ENCODE measurements at regions not wholly inside any gene's neighbourhood (a gene's known extent, or its start where the extent isn't known, plus 50 kb on each side); places are given as distances from the start of the nearest gene placed in this dataset.

DNA sequence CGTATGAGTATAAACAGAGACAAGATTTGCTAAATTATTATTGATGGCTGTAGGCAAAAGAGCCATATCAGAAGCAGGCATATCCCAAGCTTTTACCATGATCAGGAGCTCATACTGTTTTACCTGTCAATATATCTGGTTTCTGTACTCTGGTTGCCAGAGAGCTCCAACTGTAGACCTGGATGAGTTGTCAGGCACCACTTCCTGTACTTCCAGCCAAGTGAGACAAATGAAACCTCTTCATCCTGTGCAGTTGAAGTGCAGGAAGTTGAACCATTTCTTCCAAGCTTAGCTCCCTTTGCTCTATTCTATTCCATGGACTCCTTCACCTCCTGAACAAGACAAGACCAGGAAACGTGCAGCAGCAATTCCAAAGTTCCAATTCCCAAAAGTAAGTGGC lies 115.6 kb downstream of the ZNF281 start:
- no peak overlapping the region for H3K27ac ChIP-seq
- TF ChIP-seq, protein P1, sequence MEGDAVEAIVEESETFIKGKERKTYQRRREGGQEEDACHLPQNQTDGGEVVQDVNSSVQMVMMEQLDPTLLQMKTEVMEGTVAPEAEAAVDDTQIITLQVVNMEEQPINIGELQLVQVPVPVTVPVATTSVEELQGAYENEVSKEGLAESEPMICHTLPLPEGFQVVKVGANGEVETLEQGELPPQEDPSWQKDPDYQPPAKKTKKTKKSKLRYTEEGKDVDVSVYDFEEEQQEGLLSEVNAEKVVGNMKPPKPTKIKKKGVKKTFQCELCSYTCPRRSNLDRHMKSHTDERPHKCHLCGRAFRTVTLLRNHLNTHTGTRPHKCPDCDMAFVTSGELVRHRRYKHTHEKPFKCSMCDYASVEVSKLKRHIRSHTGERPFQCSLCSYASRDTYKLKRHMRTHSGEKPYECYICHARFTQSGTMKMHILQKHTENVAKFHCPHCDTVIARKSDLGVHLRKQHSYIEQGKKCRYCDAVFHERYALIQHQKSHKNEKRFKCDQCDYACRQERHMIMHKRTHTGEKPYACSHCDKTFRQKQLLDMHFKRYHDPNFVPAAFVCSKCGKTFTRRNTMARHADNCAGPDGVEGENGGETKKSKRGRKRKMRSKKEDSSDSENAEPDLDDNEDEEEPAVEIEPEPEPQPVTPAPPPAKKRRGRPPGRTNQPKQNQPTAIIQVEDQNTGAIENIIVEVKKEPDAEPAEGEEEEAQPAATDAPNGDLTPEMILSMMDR (IDR thresholded peaks at IDR 0.05) = no peak
- intact Hi-C loops (cut with DNase I) = no loop called here
- no peaks in the 10 kb centered on the region for H3K36me3 ChIP-seq
- ATAC-seq (no peak), DNase-seq (no peak)
- no peaks in the 10 kb centered on the region for H3K9me3 ChIP-seq
- no peaks in the 10 kb centered on the region for H3K4me1 ChIP-seq
- H3K27me3 ChIP-seq = peaks cover 0 to under 1% (median 0%) of the 10 kb centered on the region in 7 donors
- H3K4me3 ChIP-seq = no peak overlapping the region
- 74 to 77% methylated on average over 2 of the region's 2 CpGs for WGBS, 2 donors

DNA sequence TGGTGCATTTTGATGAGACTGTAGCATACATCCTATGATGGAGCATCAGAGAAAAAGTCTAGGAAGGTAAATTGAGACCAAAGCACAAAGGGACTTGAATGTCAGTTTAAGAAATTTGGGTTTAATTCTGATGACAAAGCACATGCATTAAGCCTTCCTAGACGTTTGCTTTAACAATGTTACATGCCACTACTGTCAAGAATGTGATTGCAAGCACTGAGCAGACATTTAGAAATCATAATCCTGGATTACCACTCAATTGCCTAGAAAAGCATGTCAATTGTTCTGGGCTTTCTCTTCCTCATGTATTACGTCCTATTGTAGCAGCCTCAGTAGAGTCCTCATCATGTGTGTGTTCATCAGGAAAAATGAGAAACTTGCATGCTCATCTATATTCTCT lies 117.1 kb downstream of the ZNF281 start:
- no peaks in the 10 kb centered on the region for H3K27me3 ChIP-seq
- DNase-seq (no peak), ATAC-seq (no peak)
- H3K36me3 ChIP-seq = no peaks in the 10 kb centered on the region
- H3K4me1 ChIP-seq = no peaks in the 10 kb centered on the region
- TF ChIP-seq, protein P1 (IDR thresholded peaks at IDR 0.05) = no peak
- H3K4me3 ChIP-seq = no peak overlapping the region
- H3K9me3 ChIP-seq = no peaks in the 10 kb centered on the region
- WGBS, 2 donors = 50 to 55% methylated on average over 2 of the region's 2 CpGs
- intact Hi-C loops (cut with DNase I) = no loop called here
- no peak overlapping the region for H3K27ac ChIP-seq

DNA sequence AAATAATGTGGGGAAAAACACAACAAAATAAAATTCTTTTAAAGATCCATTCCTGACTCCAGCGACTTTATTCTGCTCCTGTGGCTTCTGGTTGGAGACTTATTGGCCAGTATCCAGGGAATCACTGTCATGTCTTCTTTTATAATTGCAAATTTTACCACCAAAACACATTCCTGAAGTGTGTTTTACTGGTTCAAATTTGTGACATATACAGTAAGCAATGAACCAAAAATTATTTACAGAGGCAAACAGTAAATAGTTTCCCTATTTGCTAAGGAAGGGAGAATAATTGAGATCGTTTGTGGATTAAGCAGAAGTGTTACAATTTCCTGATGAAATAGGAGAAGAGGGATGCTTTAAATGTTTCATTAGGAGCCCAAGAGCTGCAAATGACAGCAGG lies 118.7 kb downstream of the ZNF281 start:
- 62 to 63% methylated on average over 2 of the region's 2 CpGs for WGBS, 2 donors
- intact Hi-C loops (cut with DNase I) = no loop called here

DNA sequence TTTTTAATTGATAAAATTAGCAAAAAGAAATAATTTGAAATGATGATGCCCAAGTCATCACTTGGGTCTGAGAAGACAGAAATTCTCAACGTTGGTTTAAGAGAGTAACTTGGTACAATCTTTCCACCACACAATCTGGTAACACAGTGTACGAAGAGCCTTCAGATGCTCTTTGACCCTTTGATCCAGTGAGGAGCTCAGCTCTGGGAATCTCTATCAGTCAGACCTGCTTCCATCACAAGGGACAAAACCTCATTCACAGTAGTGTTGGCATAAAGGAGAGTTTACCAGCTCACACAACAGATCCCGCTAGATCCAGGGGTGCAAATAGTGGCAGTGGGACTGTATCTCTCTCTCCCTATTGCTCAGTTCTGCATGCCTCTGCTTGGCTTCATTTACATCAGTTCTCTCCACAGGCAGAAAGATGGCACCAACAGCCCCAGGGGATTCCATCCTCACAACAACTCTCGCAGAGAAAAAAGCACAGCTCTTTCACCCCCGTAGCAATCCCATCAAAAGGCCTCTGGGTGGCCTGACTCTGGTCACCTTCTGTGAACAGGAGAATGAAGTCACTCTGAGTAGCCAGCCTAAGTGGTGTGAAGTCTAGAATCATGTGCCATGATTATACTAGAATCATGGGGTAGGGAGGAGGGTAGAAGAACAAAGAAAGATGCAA lies 119.7 kb downstream of the ZNF281 start:
- H3K4me1 ChIP-seq = no peaks in the 10 kb centered on the region
- H3K27ac ChIP-seq = no peak overlapping the region
- TF ChIP-seq, protein P1 (IDR thresholded peaks at IDR 0.05) = no peak
- intact Hi-C loops (cut with DNase I) = no loop called here
- H3K9me3 ChIP-seq = no peaks in the 10 kb centered on the region
- H3K27me3 ChIP-seq = no peaks in the 10 kb centered on the region
- H3K4me3 ChIP-seq = no peak overlapping the region
- no peak for DNase-seq
- H3K36me3 ChIP-seq = no peaks in the 10 kb centered on the region
- 55 to 65% methylated on average over 5 of the region's 5 CpGs for WGBS, 2 donors
- no peak for ATAC-seq

More for the DNA sequence above, 118.7 kb downstream of the ZNF281 start:
- TF ChIP-seq, protein P1 (IDR thresholded peaks at IDR 0.05) = no peak
- Histone ChIP-seq H3K27ac (no peak overlapping the region), H3K9me3 (no peaks in the 10 kb centered on the region), H3K36me3 (no peaks in the 10 kb centered on the region), H3K4me1 (no peaks in the 10 kb centered on the region), H3K4me3 (no peak overlapping the region), H3K27me3 (no peaks in the 10 kb centered on the region)
- no peak for DNase-seq
- ATAC-seq = no peak
